Smooth muscle cell of the brain vasculature (primary cell): ENCODE measurements at regions not wholly inside any gene's neighbourhood (a gene's known extent, or its start where the extent isn't known, plus 50 kb on each side); places are given as distances from the start of the nearest gene placed in this dataset.
A peak's percentile ranks its signal among the peaks of the same experiment; 100 is the strongest.

Source experiments
- DNase-seq: peaks from one replicate; pipeline ENCODE4 v3.0.0-alpha.2; 2012; ENCODE audit warnings: low read depth, low spot score

DNA sequence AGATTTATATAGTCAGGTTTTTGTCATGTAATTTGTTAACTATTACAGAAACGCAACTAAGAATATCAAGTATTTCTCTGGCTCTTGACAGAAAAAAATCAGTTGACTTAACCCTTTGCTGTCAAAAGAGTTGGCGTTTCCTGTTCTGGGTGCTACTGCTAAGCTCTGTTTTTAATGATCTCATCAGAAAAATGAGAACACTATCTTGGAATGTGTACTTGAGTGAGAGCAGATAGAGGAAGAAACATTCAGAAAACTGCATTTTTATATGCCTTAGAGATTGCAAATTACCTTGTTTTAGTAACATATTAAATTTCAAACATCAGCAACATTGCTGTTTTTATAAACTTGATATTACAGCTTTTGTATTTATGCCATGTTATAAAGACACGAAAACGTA, 297.9 kb downstream of the RDH14 start:
- no peak for DNase-seq

DNA sequence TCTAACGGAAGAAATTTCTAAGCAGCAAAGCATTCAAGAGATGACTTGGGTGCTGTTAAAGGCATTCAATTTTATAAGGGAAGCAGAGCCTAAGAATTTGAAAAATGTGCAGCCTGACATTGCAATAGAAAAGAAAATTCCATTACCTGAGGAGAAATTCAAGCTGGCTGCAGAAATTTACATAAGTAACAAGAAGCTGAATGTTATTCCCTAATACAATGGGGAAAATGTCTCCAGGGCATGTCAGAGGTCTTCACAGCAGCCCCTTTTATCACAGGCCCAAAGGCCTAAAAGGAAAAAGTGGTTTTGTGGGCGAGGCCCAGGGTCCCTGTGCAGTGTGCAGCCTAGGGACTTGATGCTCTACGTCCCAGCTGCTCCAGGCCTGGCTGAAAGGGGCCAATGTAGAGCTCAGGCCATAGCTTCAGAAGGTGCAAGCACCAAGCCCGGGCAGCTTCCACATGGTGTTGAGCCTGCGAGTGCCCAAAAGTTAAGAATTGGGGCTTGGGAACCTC, 306.7 kb downstream of the RDH14 start:
- no peak for DNase-seq

- no peak for DNase-seq
Measured at GRCh38 chr2:18251486-18251885, 309.0 kb downstream of the RDH14 start.

DNA sequence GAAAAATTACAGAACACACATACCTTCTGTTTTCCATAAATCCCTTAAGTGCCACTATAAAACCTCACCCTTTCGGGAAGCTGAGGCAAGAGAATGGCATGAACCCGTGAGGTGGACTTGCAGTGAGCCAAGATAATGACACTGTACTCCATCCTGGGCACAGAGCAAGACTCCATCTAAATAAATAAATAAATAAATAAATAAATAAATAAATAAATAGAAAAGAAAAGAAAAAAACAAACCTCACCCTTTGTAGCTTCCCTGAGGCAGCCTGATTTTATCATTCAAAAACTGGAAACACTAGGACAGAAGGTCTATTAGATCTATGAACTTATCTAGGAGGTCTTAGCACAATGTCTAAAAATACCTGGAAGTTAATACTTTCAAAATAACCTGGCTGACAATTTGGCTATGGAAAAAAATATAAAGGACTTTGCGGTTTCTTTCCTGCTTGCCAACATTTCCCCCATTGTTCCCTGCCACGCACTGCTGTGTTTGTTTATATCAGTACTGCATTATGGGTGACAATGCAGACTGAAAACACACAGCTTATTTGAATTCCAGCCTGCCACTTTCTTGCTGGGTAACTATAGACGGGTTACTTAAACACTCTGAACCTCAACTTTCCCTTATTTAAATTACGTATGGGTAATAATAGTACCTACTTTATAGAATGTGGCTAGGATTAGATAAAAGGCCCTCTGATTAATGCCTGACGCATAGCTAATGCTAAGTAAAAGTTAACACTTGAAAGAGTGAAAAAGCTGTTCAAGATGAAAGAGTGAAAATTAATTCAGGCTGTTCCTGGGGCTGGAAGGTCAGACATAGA, 313.0 kb downstream of the RDH14 start:
- no peak for DNase-seq

- no peak for DNase-seq
Measured at GRCh38 chr2:18245375-18245774, 315.1 kb downstream of the RDH14 start.

DNA sequence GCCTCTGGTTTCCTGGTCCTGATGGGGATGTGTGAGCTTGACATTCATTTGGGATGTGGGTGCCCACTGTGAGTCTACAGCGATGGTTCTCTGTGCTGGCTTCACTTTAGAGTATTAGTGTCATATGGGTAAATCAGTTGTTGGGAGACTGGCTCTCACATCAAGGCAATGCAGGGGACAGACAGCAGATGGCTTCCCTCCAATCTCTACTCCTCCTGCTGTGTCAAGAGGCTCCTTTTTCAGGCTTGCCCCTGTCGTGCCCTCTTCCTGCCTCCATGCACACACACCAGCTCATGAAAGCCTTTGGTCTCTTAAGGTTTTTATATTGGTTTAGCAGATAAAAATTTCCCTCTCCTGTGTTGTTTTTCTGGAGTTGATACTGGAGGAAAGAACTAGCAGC, 315.6 kb downstream of the RDH14 start:
- no peak for DNase-seq

GRCh38 chr2:18243816-18244215, 316.6 kb downstream of the RDH14 start:
- DNase-seq, result no peak

- DNase-seq, result no peak
Measured at GRCh38 chr2:18242716-18243115, 317.7 kb downstream of the RDH14 start.

- DNase-seq, result no peak
Measured at GRCh38 chr2:18238209-18238608, 322.2 kb downstream of the RDH14 start.

- no peak for DNase-seq
Measured at GRCh38 chr2:18237298-18237697, 323.2 kb downstream of the RDH14 start.

DNA sequence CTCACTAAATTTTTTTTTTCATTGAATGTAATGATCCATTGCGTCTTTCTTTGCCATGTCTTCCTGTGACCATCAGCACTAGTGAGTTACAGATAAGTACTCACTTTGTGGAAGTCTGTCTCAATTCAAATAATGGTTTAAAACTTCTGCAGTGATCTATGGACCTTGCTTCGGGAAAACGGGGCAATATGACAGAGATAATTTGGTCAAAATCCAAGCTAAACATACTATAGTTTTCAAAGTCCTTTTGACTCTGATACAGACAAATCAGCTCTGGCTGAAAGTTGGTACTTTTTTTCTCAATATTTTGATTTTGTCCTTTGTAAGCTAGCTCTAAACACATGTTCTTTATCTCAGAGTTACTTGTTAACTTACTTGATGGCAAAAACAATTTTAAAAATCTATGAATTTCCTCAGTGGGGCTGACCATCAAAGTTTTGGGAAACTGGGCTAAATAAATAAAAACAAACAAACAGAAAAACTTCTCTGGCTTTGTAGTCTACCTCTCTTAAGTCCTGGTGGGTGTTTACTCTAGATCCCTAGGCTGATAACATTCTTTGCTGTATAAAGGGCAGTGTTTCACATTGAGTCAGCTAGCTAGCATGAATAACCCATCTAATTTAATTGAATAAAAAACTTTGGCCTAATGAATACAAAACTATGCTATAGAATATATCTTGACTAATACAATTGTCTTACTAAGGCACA, 327.6 kb downstream of the RDH14 start:
- no peak for DNase-seq

- DNase-seq, result no peak
Measured at GRCh38 chr2:18230668-18231067, 329.8 kb downstream of the RDH14 start.

- DNase-seq, result no peak
Measured at GRCh38 chr2:18219676-18220075, 340.8 kb downstream of the RDH14 start.

GRCh38 chr2:18218160-18218933, 339.9 kb downstream of the KCNS3 start:
- DNase-seq, result no peak

DNA sequence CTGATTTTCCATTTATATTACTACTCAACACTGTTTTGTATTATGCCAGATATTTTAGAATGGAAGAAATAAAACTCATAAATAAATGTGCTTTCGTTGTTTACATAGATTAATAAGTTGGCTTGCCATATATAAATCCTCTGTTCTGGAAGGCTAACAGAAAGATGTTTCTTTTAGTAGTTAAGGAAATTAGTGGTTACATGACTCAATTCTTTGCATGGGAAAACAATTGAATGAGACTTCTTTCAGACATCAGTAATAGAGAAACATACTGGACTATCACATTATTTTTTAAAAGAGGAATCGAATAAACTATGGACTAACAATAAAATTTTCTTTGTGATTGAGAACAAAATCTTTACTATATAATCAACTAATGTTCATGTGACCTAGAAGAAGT, 336.5 kb downstream of the KCNS3 start:
- DNase-seq, result no peak

DNA sequence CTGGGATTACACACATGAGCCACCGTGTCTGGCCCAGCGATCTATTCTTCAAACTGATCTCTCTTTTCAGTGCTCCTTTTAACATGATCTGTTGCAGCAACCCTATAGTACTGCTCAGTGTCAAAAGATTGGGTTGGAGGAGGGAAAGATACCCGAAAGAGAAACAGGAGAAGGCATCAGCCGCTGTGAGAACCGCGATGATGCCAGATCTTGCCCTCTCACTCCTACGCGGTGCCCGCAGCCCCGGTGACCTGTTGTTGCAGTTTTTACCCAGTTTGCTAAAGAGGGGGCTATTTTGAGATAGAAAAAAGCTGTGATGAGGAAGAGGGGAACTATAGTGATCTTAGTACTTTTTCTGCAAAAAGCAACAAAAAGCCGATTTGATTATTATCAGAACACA, 335.5 kb downstream of the KCNS3 start:
- no peak for DNase-seq

- DNase-seq, result peak; percentile 7
Measured at GRCh38 chr2:18209934-18210639, 331.6 kb downstream of the KCNS3 start.

DNA sequence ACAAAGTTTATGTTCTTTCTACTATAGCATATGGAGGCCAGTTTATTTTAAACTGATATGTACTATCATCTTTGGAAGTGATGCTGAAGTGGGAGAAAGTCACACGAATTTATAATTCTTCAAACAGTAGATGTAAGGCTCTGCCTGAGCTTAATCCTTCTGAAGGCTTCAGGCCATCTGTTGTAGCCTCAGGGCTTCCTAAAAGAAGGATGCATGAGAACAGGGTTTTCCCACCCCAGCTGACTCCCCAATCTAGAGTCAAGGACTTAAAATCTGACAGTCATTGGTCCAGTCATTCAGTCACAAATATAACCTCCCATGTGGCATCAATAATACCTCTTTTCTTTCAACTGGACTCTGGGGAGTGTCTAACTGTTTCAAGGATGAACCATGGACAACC, 330.5 kb downstream of the KCNS3 start:
- no peak for DNase-seq

DNA sequence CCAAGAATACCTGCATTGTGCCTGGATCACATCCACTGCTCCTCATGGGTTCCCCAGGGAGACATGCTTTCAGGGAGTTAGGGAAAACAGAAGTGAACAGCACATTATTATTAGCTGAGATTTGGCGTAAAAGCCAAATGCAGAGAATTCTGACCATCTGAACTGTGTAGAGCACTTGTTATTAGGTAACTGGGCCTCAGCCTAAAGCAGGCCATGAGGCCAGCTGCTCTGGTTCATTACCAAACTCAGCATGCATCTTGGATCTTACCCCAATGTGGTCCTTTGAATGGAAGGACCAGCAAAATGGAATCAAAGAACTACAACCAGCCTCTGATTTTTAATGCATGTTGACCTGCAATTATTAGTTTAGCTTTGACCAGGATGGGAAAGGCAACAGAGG, 322.3 kb downstream of the KCNS3 start:
- DNase-seq, result no peak

- no peak for DNase-seq
Measured at GRCh38 chr2:18198677-18199076, 320.2 kb downstream of the KCNS3 start.

DNA sequence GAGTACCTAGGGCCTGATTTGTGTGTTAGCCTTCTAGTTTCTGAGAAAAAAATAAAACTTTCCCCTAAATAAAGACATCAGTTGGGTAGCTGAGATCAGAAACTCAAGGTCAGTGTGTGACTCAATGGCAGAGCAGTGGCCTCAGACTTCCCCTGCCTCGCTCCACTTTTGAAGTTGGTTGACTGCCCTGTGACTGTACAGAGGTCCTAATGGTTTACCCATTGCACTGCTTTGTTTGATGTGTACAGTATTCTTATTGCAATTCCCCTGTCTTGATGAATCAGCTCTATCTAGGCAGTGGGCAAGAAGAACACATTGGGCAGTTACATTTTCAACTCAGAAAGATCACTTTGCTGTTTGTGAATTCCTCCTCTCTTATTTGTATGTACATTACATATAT, 315.7 kb downstream of the KCNS3 start:
- DNase-seq, result no peak
